MM.1S (cell line): ENCODE measurements at regions not wholly inside any gene's neighbourhood (a gene's known extent, or its start where the extent isn't known, plus 50 kb on each side); places are given as distances from the start of the nearest gene placed in this dataset.
A peak's percentile ranks its signal among the peaks of the same experiment; 100 is the strongest.

Source experiments
- DNase-seq: peaks from one replicate; pipeline ENCODE4 v3.0.0-alpha.2; 2015
- H2AFZ ChIP-seq: fragments of 300-600 bp; sonication (generic); 2 replicates; pipeline ENCODE4 v1.6.0; 2016; ENCODE audit warnings: antibody characterized with exemption, low read length
- H3F3A ChIP-seq: fragments of 300-600 bp; sonication (generic); 2 replicates; pipeline ENCODE4 v1.6.1; 2016; ENCODE audit warnings: mild to moderate bottlenecking, antibody characterized with exemption, low read length, moderate library complexity, mixed read lengths; ENCODE audit not compliant: insufficient read depth
- H3K27ac ChIP-seq: fragments of 300-600 bp; sonication (generic); 2 replicates; pipeline ENCODE4 v1.5.1; 2016; ENCODE audit warnings: mild to moderate bottlenecking, low read length
- H3K27me3 ChIP-seq: fragments of 300-600 bp; sonication (generic); replicated peaks from 2 replicates; pipeline ENCODE4 v1.6.0; 2016; ENCODE audit warnings: low read length; ENCODE audit not compliant: insufficient read depth
- H3K36me3 ChIP-seq: fragments of 300-600 bp; sonication (generic); replicated peaks from 2 replicates; pipeline ENCODE4 v1.6.1; 2016; ENCODE audit warnings: mild to moderate bottlenecking, low read length, mixed read lengths; ENCODE audit not compliant: insufficient read depth
- H3K4me1 ChIP-seq: fragments of 300-600 bp; sonication (generic); 2 replicates; pipeline ENCODE4 v1.6.1; 2016; ENCODE audit warnings: low read length, mixed read lengths
- H3K4me2 ChIP-seq: fragments of 300-600 bp; sonication (generic); 2 replicates; pipeline ENCODE4 v1.6.0; 2016; ENCODE audit warnings: low read depth, low read length
- H3K4me3 ChIP-seq: fragments of 300-600 bp; sonication (generic); 2 replicates; pipeline ENCODE4 v1.5.1; 2016; ENCODE audit warnings: low read length, mixed read lengths
- H3K79me2 ChIP-seq: fragments of 300-600 bp; sonication (generic); 2 replicates; pipeline ENCODE4 v1.6.1; 2016; ENCODE audit warnings: mixed run types, low read length, mixed read lengths
- H3K9ac ChIP-seq: fragments of 300-600 bp; sonication (generic); 2 replicates; pipeline ENCODE4 v1.6.1; 2016; ENCODE audit warnings: low read length, mixed read lengths
- H3K9me2 ChIP-seq: fragments of 300-600 bp; sonication (generic); replicated peaks from 2 replicates; pipeline ENCODE4 v1.6.1; 2016; ENCODE audit warnings: mild to moderate bottlenecking, low read length, mixed read lengths; ENCODE audit not compliant: insufficient read depth
- H3K9me3 ChIP-seq: fragments of 300-600 bp; sonication (generic); replicated peaks from 2 replicates; pipeline ENCODE4 v1.6.1; 2016; ENCODE audit warnings: mild to moderate bottlenecking, low read length, mixed read lengths; ENCODE audit not compliant: insufficient read depth
- H4K20me1 ChIP-seq: fragments of 300-600 bp; sonication (generic); 2 replicates; pipeline ENCODE4 v1.6.1; 2016; ENCODE audit warnings: mild to moderate bottlenecking, low read length, moderate library complexity, mixed read lengths; ENCODE audit not compliant: insufficient read depth
- EZH2 ChIP-seq: fragments of 300-600 bp; sonication (generic); optimal IDR thresholded peaks from 2 replicates; pipeline ENCODE3; 2017; ENCODE audit warnings: low read depth, mild to moderate bottlenecking, antibody characterized with exemption, low read length, mixed read lengths
- EZH2phosphoT487 ChIP-seq: fragments of 300-600 bp; sonication (generic); IDR thresholded peaks from 2 replicates; pipeline ENCODE4 v1.6.1; 2018; ENCODE audit warnings: antibody characterized with exemption, low read length
- TF ChIP-seq, protein P1 (sequence below): fragments of 300-600 bp; sonication (generic); IDR thresholded peaks from 2 replicates; pipeline ENCODE4 v1.5.1; 2016; ENCODE audit warnings: antibody characterized with exemption, low read length, mixed read lengths

DNA sequence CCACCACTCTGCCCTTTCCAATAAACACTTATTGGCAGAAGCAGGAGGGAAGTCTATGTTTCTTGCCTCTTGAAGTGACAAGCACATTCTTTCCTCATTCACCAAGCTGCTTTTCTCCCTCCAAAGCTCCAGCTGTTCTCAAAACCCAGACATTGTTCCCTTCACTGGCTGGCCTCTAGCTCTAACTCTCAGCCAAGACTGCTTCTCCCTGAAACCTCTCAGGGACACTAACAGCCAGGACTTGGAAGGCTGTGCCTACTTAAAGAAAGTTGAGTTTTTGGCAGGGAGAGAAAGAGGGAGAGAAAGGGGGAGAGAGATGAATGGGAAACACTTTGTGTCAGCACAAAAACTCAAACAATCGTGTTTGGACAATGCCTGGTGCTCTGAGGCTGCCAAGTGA, 99.5 kb downstream of the COX18 start:
- Histone ChIP-seq H4K20me1 (no peaks in the 10 kb centered on the region), H3K27me3 (no peaks in the 10 kb centered on the region), H3K4me1 (no peaks in the 10 kb centered on the region), H3F3A (no peaks in the 10 kb centered on the region), H3K4me2 (no peak overlapping the region), H3K36me3 (no peaks in the 10 kb centered on the region), H2AFZ (no peak overlapping the region), H3K79me2 (no peaks in the 10 kb centered on the region), H3K9me2 (no peaks in the 10 kb centered on the region), H3K4me3 (no peak overlapping the region), H3K9me3 (no peaks in the 10 kb centered on the region), H3K9ac (no peak overlapping the region), H3K27ac (no peak overlapping the region)
- no peak for DNase-seq
- TF ChIP-seq EZH2phosphoT487 = no peak
- TF ChIP-seq, protein P1, sequence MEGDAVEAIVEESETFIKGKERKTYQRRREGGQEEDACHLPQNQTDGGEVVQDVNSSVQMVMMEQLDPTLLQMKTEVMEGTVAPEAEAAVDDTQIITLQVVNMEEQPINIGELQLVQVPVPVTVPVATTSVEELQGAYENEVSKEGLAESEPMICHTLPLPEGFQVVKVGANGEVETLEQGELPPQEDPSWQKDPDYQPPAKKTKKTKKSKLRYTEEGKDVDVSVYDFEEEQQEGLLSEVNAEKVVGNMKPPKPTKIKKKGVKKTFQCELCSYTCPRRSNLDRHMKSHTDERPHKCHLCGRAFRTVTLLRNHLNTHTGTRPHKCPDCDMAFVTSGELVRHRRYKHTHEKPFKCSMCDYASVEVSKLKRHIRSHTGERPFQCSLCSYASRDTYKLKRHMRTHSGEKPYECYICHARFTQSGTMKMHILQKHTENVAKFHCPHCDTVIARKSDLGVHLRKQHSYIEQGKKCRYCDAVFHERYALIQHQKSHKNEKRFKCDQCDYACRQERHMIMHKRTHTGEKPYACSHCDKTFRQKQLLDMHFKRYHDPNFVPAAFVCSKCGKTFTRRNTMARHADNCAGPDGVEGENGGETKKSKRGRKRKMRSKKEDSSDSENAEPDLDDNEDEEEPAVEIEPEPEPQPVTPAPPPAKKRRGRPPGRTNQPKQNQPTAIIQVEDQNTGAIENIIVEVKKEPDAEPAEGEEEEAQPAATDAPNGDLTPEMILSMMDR = no peak
- no peak for TF ChIP-seq EZH2

DNA sequence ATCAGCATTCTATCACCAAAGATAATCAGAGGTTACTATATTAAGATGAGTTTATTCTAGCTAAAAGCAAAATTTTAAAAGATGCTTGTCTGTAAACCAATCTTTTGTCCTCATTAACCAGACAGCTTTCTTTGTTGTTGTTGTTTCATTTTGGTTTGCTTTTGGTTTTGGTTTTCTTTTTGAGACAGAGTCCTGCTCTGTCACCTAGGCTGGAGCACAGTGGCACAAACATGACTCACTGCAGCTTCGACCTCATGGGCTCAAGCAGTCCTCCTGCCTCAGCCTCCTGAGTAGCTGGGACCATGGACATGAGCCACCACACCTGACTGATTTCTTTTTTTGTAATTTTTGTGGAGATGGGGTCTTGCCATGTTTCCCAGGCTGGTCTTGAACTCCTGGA, 102.9 kb downstream of the COX18 start:
- peak overlapping the region; percentile 10; the same call in 1 of the 2 replicates for H3K4me2 ChIP-seq
- no peak overlapping the region for H3K4me3 ChIP-seq
- peak; percentile 46 for DNase-seq
- no peaks in the 10 kb centered on the region for H3K4me1 ChIP-seq
- no peaks in the 10 kb centered on the region for H4K20me1 ChIP-seq
- no peak overlapping the region for H3K27ac ChIP-seq
- no peaks in the 10 kb centered on the region for H3K79me2 ChIP-seq
- TF ChIP-seq, protein P1 = no peak
- TF ChIP-seq EZH2 (no peak), EZH2phosphoT487 (no peak)
- H3K36me3 ChIP-seq = no peaks in the 10 kb centered on the region
- H3K9ac ChIP-seq = no peak overlapping the region
- no peaks in the 10 kb centered on the region for H3K27me3 ChIP-seq
- H3F3A ChIP-seq = no peaks in the 10 kb centered on the region
- peak overlapping the region; percentile 4; the same call in 1 of the 2 replicates for H2AFZ ChIP-seq
- H3K9me2 ChIP-seq = no peaks in the 10 kb centered on the region
- H3K9me3 ChIP-seq = no peaks in the 10 kb centered on the region

DNA sequence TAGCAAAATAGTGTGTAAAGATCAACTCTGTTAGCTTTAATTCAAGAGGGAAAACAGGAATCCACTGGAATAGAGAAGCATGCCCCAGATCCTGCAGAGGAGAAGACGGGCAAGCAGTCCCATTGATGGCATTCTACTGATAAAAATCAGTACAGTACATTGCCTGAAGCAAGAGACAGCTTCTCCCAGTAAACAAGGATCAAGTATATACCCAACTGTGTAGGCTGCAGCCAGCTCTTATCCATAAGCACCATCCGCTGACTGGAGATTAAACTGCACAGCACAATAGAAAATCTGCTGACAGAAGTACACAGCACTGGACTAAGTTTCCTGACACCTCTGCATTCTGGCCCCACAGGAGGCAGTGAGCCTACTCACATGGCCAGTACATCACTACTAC, 110.1 kb downstream of the COX18 start:
- Histone ChIP-seq H3K9ac (no peak overlapping the region), H3K79me2 (no peaks in the 10 kb centered on the region), H3K4me2 (no peak overlapping the region), H4K20me1 (no peaks in the 10 kb centered on the region), H2AFZ (no peak overlapping the region), H3K36me3 (no peaks in the 10 kb centered on the region), H3K4me3 (no peak overlapping the region), H3F3A (no peaks in the 10 kb centered on the region), H3K27me3 (no peaks in the 10 kb centered on the region), H3K4me1 (0 out of 2 replicates have a peak, but pooled peaks cover 5% of the 10 kb centered on the region), H3K9me3 (no peaks in the 10 kb centered on the region), H3K9me2 (no peaks in the 10 kb centered on the region), H3K27ac (no peak overlapping the region)
- no peak for DNase-seq
- TF ChIP-seq, protein P1 = no peak
- TF ChIP-seq EZH2phosphoT487 (no peak), EZH2 (no peak)
